H1 (cell line): ENCODE measurements at regions not wholly inside any gene's neighbourhood (a gene's known extent, or its start where the extent isn't known, plus 50 kb on each side); places are given as distances from the start of the nearest gene placed in this dataset.

Experiments
- CTBP2 ChIP-seq: IDR thresholded peaks from 2 replicates; pipeline ENCODE4 v1.7.0; 2011; ENCODE audit warnings: borderline replicate concordance, mild to moderate bottlenecking, moderate library complexity, mixed read lengths, low read length; ENCODE audit not compliant: insufficient read depth, insufficient read length
- GTF2F1 ChIP-seq: IDR thresholded peaks from 2 replicates; pipeline ENCODE4 v1.6.1; 2012; ENCODE audit warnings: low read depth, low read length, improper control_type of control experiment, borderline replicate concordance
- POLR2A ChIP-seq, 2 experiments: IDR thresholded peaks; 1 replicate in 1 of 2; 2 replicates in 1 of 2; pipeline ENCODE4 v1.6.1; 2011; ENCODE audit warnings: low read depth in 2 of 2, low read length in 2 of 2, mild to moderate bottlenecking in 2 of 2; ENCODE audit errors: control extremely low read depth in 1 of 2
- POU5F1 ChIP-seq: IDR thresholded peaks from 2 replicates; pipeline ENCODE4 v1.6.1; 2011; ENCODE audit warnings: low read depth, mild to moderate bottlenecking, low read length, moderate library complexity
- RNF2 ChIP-seq: fragments of 200-900, 300-1000 bp; sonication (generic); IDR thresholded peaks from 2 replicates; pipeline ENCODE4 v1.7.1; 2016; ENCODE audit warnings: borderline replicate concordance, low read depth, mild to moderate bottlenecking, antibody characterized with exemption, low read length; ENCODE audit not compliant: poor library complexity, severe bottlenecking; ENCODE audit errors: missing control alignments
- YY1 ChIP-seq: IDR thresholded peaks from 2 replicates; pipeline ENCODE4 v1.6.1; 2011; ENCODE audit warnings: low read depth, mild to moderate bottlenecking, low read length

- TF ChIP-seq RNF2 (no peak), GTF2F1 (no peak), POU5F1 (no peak), CTBP2 (no peak), POLR2A (IDR thresholded peaks at IDR 0.05; ENCODE audit: control extremely low read depth in 1 of 2, low read depth in 2 of 2, low read length in 2 of 2) (no peak), YY1 (no peak)
- TF ChIP-seq, all 59 proteins: peak for 0
These were observed 156.9 kb downstream of the SLIT2 start (continued) for GRCh38 chr4:20408611-20409010.
